Activated T-helper 1 cell treated with anti-CD3 and anti-CD28 coated beads, Interleukin-12 subunit alpha, Interleukin-12 subunit beta, Interleukin-2, Interleukin-4 antibody, amounts not matched to agents 30 ng/mL and 10 ng/mL and 1 ng/mL, durations not matched to agents 14 hours and 24 hours and 36 hours (primary cell): ENCODE measurements at regions not wholly inside any gene's neighbourhood (a gene's known extent, or its start where the extent isn't known, plus 50 kb on each side); places are given as distances from the start of the nearest gene placed in this dataset.
A peak's percentile ranks its signal among the peaks of the same experiment; 100 is the strongest.
"Not testable (repeated sequence)": the region's sequence is repeated elsewhere in the genome, so short reads cannot be mapped to it uniquely, and the experiment has no call there.

ENCODE experiments used
- DNase-seq: peaks from one replicate; pipeline ENCODE4 v3.0.0; 2021; ENCODE audit warnings: low spot score
- H3K27ac Mint-ChIP-seq: one replicate; pipeline ENCODE4 v1.8.0; 2021; ENCODE audit warnings: mild to moderate bottlenecking, mixed read lengths
- H3K27me3 Mint-ChIP-seq: one replicate; pipeline ENCODE4 v1.8.0; 2022; ENCODE audit warnings: mild to moderate bottlenecking, moderate library complexity, mixed read lengths; ENCODE audit not compliant: insufficient read depth
- H3K36me3 Mint-ChIP-seq: one replicate; pipeline ENCODE4 v1.8.0; 2021; ENCODE audit warnings: low read depth, mixed read lengths
- H3K4me1 Mint-ChIP-seq: one replicate; pipeline ENCODE4 v1.8.0; 2021; ENCODE audit warnings: low read depth, mixed read lengths
- H3K4me3 Mint-ChIP-seq: one replicate; pipeline ENCODE4 v1.8.0; 2021; ENCODE audit warnings: mild to moderate bottlenecking, moderate library complexity, mixed read lengths
- H3K9me3 Mint-ChIP-seq: one replicate; pipeline ENCODE4 v1.8.0; 2021; ENCODE audit warnings: mixed read lengths
- intact Hi-C: fragments of 100-400 bp; cut with micrococcal nuclease; formaldehyde crosslinking; loops from one replicate; pipeline ENCODE4 v1.15.1; 2024

DNA sequence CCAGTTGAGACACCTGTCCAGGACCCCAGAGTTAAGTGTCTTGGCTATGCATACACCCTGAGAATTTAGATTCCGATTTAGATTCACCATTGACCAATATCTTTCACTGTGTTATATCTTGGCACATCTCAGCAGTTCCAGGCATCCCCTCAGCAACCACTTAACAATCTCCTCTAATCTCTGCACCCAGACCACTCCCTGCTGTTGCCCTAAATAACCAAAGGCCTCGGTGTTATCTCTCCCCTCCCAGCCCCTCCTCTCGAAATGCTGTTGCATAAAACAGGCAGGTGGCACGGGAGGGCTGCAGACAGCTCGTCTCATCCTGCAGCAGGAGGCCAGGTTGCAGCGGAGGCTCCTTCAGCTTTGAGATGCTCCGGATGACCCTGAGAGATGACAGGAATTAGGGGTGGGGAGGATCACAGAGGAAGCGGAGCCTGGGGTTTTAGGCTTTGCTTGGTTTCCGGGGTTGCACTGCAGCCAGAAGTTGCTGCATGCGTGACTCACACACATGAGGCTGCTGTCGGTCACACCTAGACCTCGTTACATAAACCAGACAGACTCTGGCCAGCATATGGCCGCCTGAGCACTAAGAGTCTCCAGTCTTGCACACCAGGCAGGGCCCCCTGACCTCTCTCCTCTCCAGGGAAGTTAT, 210.3 kb upstream of the USP9Y start:
- Mint-ChIP-seq H3K4me1 (no peaks in the 10 kb centered on the region), H3K27me3 (no peaks in the 10 kb centered on the region), H3K4me3 (no peak overlapping the region), H3K9me3 (no peaks in the 10 kb centered on the region), H3K27ac (no peak overlapping the region), H3K36me3 (no peaks in the 10 kb centered on the region)
- DNase-seq = no peak
- intact Hi-C loops = no loop called here

DNA sequence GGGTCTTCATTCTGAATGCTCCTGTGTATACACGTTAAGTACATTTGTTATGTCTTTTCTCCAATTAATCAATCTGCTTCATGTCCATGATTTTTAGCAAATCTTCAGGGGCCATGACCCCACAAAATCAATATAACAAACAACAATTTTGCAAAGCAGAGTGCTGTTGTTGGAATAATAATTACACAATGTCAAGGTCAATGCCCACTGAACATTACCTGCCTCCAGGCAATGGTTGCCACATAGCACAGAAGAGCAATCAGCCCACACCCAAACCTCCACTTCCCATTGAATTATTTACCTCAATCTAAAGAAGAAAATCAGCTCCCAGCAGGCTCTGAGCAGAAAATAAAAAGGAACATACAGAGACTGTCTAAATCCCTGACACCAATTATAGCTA, 208.8 kb upstream of the USP9Y start:
- H3K4me3 Mint-ChIP-seq = no peak overlapping the region
- no peak for DNase-seq
- no peaks in the 10 kb centered on the region for H3K4me1 Mint-ChIP-seq
- no peaks in the 10 kb centered on the region for H3K27me3 Mint-ChIP-seq
- intact Hi-C loops = no loop called here
- no peak overlapping the region for H3K27ac Mint-ChIP-seq
- no peaks in the 10 kb centered on the region for H3K36me3 Mint-ChIP-seq
- H3K9me3 Mint-ChIP-seq = no peaks in the 10 kb centered on the region

DNA sequence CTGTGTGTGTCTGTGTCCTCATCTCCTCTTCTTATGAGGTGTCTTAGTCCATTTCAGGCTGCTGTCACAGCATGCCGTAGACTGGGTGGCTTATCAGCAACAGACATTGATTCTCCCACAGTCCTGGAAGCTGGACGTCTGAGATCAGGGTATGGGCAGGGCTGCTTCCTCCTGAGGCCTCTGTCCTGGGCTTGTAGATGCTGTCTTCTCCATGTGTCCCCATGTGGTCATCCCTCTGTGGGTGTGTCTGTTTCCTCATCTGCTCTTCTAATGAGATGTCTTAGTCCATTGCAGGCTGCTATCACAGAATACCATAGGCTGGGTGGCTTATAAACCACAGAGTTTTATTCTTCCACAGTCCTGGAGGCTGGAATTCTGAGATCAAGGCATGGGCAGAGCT, 205.0 kb upstream of the USP9Y start:
- Mint-ChIP-seq H3K9me3 (no peaks in the 10 kb centered on the region), H3K36me3 (no peaks in the 10 kb centered on the region), H3K27ac (no peak overlapping the region), H3K4me1 (no peaks in the 10 kb centered on the region), H3K27me3 (no peaks in the 10 kb centered on the region), H3K4me3 (no peak overlapping the region)
- intact Hi-C loops = no loop called here
- no peak for DNase-seq

DNA sequence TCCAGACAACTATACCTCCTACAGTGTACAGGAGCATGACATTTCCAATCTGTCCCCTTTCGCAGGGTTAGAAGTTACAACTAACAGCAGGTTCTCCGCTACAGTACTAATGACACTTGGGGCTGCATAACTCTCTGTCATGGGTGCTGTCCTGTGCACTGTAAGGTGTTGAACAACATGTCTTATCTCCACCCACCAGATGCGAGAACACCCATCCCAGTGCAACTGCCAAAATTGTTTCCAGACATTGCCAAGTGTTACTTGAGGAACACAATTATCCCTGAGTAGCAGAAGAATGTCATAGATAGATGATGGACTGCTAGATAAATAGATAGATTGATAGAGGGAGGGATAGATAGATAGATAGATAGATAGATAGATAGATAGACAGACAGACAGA, 200.9 kb upstream of the USP9Y start:
- no peak for DNase-seq
- intact Hi-C loops = no loop called here
- H3K27ac Mint-ChIP-seq = no peak overlapping the region
- H3K4me3 Mint-ChIP-seq = no peak overlapping the region
- H3K27me3 Mint-ChIP-seq = no peaks in the 10 kb centered on the region
- H3K4me1 Mint-ChIP-seq = no peaks in the 10 kb centered on the region
- no peaks in the 10 kb centered on the region for H3K9me3 Mint-ChIP-seq
- no peaks in the 10 kb centered on the region for H3K36me3 Mint-ChIP-seq

DNA sequence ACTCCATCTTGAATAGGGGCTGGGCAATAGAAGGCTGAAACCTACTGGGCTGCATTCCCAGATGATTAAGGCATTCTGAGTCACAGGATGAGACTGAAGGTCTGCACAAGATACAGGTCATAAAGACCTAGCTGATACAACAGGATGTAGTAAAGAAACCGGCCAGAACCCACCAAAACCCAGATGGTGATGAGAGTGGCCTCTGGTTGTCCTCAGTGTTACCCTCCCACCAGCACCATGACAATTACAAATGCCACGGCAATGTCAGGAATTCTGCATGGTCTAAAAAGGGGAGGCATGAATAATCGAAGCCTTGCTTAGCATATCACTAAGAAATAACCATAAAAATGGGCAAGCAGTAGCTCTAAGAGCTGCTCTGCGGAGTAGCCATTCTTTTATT, 197.0 kb upstream of the USP9Y start:
- H3K4me3 Mint-ChIP-seq, intact Hi-C loops, H3K9me3 Mint-ChIP-seq, DNase-seq, H3K36me3 Mint-ChIP-seq, H3K4me1 Mint-ChIP-seq, H3K27ac Mint-ChIP-seq, H3K27me3 Mint-ChIP-seq: not testable (repeated sequence)

DNA sequence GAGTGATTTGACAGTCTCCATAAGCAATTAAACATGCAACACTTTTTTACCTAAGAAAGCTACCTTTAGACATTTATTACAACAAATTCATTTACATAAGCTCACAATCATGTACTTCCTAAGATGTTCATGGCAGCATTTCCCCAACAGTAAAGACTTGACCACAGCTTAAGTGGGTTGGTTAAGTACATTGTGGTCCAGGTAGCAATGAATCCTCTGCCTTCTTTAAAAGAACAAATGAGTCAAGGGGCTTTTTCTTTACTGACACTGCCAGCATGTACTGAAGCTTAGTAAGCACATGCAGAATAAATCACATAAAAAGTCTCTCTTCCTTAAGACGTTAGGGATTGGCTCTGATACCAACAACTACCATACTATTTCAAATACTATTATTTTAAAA, 183.7 kb upstream of the USP9Y start:
- Mint-ChIP-seq H3K4me3 (no peak overlapping the region), H3K27me3 (no peaks in the 10 kb centered on the region), H3K36me3 (no peaks in the 10 kb centered on the region)

DNA sequence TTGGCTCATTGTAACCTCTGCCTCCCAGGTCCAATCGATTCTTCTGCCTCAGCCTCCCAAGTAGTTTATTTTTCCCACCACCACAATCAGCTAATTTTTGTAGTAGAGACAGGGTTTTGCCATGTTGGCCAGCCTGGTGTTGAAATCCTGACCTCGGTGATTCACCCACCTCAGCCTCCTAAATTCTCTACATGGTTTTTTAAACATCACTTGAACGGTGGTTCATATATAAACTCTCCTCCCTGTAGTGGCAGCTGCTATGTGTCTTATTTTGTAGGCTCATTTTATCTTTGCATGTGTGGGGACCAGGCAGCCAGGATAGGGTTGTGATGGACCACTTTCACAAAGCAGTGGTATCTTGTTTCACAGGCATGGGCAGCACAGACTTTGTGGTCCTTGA, 175.8 kb upstream of the USP9Y start:
- no peak for DNase-seq
- Mint-ChIP-seq H3K27ac (no peak overlapping the region), H3K36me3 (no peaks in the 10 kb centered on the region), H3K27me3 (peaks cover 2% of the 10 kb centered on the region), H3K4me3 (no peak overlapping the region), H3K4me1 (no peaks in the 10 kb centered on the region), H3K9me3 (no peaks in the 10 kb centered on the region)
- intact Hi-C loops = no loop called here

More for the DNA sequence above, 183.7 kb upstream of the USP9Y start:
- DNase-seq = no peak
- Mint-ChIP-seq H3K27ac (no peak overlapping the region), H3K4me1 (no peaks in the 10 kb centered on the region), H3K9me3 (no peaks in the 10 kb centered on the region)
- intact Hi-C loops = no loop called here

DNA sequence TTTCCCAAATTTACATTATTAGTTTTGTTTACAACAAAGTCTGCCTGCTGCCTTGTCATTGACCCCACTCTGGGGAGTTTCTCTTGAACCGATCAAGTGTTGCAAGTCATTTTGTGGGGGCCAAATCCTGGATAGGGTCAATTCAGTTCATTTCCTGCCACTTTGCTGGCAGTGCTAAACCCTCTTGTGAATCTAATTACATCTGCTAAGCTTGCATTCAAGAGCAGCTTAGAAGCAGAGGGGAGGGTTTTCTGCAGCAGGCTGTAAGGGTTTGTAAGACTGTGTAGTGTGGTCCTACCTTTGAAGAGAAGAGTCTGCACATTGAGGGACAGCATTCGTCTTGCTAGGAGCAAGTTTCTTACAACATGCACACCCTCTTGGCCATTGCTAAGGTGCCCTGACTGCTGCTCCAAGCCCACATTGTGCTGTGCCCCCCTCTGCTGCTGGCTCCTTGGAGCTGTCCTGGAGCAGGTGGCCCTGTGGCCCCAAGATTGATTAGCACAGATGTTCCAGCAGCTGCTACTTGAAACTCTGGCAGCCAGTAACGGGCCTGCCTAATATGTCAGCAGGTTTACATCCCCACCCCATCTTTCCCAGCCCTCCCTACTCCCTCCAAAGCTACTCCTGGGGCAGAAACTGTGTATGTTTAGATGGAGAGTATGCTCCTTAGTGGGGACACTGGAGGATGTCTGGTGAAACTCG, 174.5 kb upstream of the USP9Y start:
- no peaks in the 10 kb centered on the region for H3K9me3 Mint-ChIP-seq
- H3K4me1 Mint-ChIP-seq = no peaks in the 10 kb centered on the region
- no peak overlapping the region for H3K27ac Mint-ChIP-seq
- intact Hi-C loops = no loop called here
- H3K36me3 Mint-ChIP-seq = no peaks in the 10 kb centered on the region
- peaks cover 2% of the 10 kb centered on the region for H3K27me3 Mint-ChIP-seq
- no peak overlapping the region for H3K4me3 Mint-ChIP-seq
- no peak for DNase-seq

DNA sequence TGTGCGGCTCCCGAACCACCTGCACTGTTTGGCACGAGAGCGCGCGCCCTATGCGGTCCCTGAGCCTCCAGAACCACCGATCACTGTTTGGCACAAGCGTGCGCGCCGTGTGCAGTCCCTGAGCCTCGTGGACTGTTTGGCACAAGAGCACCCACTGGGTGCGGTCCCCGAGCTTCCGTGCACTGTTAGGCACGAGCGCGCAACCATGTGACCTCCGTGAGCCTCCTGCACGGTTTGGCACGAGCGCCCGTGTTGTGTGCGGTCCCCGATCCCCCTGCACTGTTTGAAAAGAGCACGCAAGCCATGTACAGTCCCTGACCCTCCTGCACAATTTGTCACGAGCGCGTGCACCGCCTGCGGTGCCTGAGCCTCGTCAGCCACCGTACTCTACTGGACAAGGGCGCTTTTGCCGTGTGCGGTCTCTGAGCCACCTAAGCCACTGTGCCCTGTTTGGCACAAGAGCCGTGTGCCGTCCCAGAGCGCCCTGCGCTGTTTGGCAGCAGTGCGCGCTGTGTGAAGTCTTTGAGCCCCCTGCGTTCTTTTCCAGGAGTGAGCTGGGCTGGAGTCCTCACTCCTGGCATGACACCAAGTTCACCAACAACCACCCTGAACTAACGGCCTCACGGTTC, 163.7 kb upstream of the USP9Y start:
- no peak for DNase-seq
- Mint-ChIP-seq H3K4me3 (no peak overlapping the region), H3K4me1 (no peaks in the 10 kb centered on the region), H3K27me3 (peaks cover 8% of the 10 kb centered on the region), H3K36me3 (no peaks in the 10 kb centered on the region), H3K9me3 (no peaks in the 10 kb centered on the region), H3K27ac (no peak overlapping the region)
- intact Hi-C loops = loop anchor here (10.0 kb wide), 1 partner anchor 87 kb away; no protein-coding TSS in a partner anchor

DNA sequence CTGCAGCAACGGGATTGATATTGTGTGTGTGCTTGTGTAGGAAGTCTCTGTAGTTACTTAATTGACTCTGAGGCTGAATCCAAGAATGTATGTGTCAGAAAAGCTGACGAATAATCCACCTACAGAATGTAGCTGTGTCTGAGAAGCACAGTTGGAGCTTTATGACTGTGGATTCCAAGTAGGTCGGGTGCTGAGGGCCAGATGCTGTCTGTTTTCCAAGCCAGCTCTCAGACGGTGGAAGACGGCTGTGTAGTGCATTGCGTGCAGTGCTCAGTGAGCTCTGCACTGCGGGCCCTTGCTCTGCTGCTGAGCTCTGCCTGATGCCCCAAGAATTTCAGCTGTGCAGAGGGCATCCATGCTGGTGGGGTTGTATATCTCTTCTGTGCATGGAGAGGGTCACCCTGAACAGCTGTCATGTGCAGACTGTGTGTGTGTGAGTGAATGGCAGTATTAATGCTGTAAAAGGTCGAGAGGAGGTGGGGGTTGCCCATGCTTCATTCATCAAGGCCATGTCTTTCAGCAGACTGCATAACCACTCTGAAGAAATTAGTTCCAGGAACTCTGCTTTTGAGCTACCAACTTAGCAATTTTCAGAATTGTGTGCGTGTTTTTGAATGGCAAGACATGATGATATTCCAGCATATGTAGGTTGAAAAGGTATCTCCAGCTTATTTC, 154.1 kb upstream of the USP9Y start:
- H3K27ac Mint-ChIP-seq = peak overlapping the region; percentile 48
- H3K9me3 Mint-ChIP-seq = peaks cover 7% of the 10 kb centered on the region
- peaks cover 8% of the 10 kb centered on the region for H3K27me3 Mint-ChIP-seq
- H3K4me1 Mint-ChIP-seq = peaks cover under 1% of the 10 kb centered on the region
- no peak for DNase-seq
- intact Hi-C loops = no loop called here
- no peaks in the 10 kb centered on the region for H3K36me3 Mint-ChIP-seq
- H3K4me3 Mint-ChIP-seq = no peak overlapping the region

DNA sequence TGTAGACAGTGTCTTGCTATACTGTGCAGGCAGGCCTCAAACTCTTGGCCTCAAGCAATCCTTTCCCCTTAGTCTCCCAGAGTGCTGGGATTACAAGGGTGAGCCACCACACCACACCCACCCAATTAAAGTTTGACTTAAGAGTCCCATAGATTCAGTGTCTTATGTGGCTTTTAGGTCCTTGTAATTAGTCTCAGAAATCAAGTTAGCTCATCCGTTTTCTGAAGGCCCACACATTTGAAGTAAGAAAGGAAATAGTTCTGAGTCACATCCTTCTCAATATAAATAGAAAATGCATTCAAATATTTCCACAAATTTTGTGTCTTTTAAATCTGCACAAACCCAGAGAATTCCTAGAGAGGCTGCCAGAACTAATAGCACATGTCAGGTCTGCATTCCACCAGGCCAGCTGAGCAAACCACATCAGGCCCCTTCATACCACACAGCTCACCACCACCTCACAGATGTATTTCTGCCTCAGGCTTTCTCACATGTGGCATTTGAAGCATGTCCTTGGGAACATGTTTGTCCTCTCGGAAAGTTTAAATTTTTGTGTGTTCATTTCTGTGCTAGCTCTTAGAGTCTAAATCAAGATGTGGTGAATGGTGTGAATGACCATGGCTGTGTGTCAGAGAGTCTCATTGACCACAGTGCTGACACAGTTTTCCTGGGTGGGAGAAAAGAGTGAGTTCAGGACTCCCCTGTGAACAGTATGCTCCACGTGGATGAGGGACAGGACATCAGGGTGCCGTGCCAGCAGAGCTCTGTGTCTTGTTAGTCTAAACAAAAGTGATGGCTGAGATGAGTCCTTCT, 148.4 kb upstream of the USP9Y start:
- Mint-ChIP-seq H3K27me3 (peaks cover 8% of the 10 kb centered on the region), H3K36me3 (no peaks in the 10 kb centered on the region), H3K4me1 (peaks cover 14% of the 10 kb centered on the region), H3K27ac (peak overlapping the region; percentile 40), H3K4me3 (peak overlapping the region; percentile 19), H3K9me3 (peaks cover 7% of the 10 kb centered on the region)
- intact Hi-C loops = loop anchor here (1.0 to 10.0 kb wide), 2 partner anchors 111 to 182 kb away; no protein-coding TSS in a partner anchor
- DNase-seq = no peak

DNA sequence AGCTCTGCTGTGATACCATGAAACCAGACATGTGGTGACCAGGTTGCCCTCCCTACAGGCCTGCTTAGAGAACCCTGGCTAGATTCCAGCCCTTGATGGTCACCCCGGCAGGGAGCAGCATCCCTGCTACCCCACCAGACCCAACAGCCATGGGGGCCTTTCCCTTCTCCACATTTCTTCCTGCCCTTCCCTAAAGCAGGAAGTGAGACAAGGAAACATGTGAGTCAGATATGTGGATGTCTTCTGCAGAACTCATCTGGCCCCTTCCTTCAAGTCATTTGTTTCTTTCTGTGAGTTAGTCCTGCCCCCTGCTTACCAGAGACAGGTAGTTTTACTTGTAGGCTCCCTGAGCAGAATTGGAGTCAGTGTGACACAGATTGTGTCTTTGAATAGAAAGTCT, 147.1 kb upstream of the USP9Y start:
- Mint-ChIP-seq H3K9me3 (peaks cover 7% of the 10 kb centered on the region), H3K36me3 (peaks cover 2% of the 10 kb centered on the region), H3K4me1 (peaks cover 21% of the 10 kb centered on the region), H3K27me3 (peaks cover 7% of the 10 kb centered on the region), H3K27ac (no peak overlapping the region), H3K4me3 (no peak overlapping the region)
- intact Hi-C loops = loop anchor here (1.0 to 10.0 kb wide), 2 partner anchors 109 to 181 kb away; no protein-coding TSS in a partner anchor
- no peak for DNase-seq
